ENCODE measurements at regions not wholly inside any gene's neighbourhood (a gene's known extent, or its start where the extent isn't known, plus 50 kb on each side); places are given as distances from the start of the nearest gene placed in this dataset.
"Not testable (repeated sequence)": the region's sequence is repeated elsewhere in the genome, so short reads cannot be mapped to it uniquely, and the experiment has no call there.

- Histone ChIP-seq H3F3A (ENCODE audit: low read length, unreplicated experiment) (no peaks in the 10 kb centered on the region), H3K27ac (ENCODE audit: low read length) (no peak overlapping the region), H3K4me1 (ENCODE audit: insufficient read depth, low read length) (no peaks in the 10 kb centered on the region), H3K9me3 (ENCODE audit: low read length) (no peaks in the 10 kb centered on the region), H3K79me2 (ENCODE audit: low read length) (no peaks in the 10 kb centered on the region), H3K4me3 (ENCODE audit: low read length) (no peak overlapping the region), H3K36me3 (ENCODE audit: low read depth, low read length) (no peaks in the 10 kb centered on the region), H4K20me1 (ENCODE audit: low read length) (no peaks in the 10 kb centered on the region), H3K27me3 (ENCODE audit: low read length) (peaks cover 9% of the 10 kb centered on the region; the same call in 1 of the 2 replicates), H3K4me2 (ENCODE audit: low read length) (no peak overlapping the region), H2AFZ (ENCODE audit: low read length) (no peak overlapping the region), H3K9me2 (replicated peaks; ENCODE audit: low read length) (no peaks in the 10 kb centered on the region), H3K9ac (ENCODE audit: low read length) (no peak overlapping the region)
- ChIA-PET POLR2A (ENCODE audit: unreplicated experiment) (no interaction called here), CTCF (no interaction called here)
- intact Hi-C loops (cut with micrococcal nuclease) = no loop called here
- no peak for ATAC-seq
- DNase-seq = no peak
- TF ChIP-seq CTCF (conservative IDR thresholded peaks at IDR 0.05; ENCODE audit: low read depth, low read length) = no peak
- no TSS peak for BruUV-seq (replicated peaks)
Observed at GRCh38 chr6:8803181-8803760, 367.9 kb upstream of the SLC35B3 start.

DNA sequence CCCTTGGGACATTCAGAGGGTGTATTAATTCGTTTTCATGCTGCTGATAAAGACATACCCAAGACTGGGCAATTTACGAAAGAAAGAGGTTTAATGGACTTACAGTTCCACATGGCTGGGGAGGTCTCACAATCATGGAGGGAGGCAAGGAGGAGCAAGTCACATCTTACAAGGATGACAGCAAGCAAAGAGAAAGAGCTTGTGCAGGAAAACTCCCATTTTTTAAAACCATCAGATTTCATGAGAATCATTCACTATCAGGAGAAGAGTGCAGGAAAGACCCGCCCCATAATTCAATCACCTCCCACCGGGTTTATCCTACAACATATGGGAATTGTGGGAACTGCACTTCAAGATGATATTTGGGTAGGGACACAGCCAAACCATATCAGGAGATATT lies 367.1 kb upstream of the SLC35B3 start:
- H3K4me1 ChIP-seq (ENCODE audit: insufficient read depth, low read length); H3K9me2 ChIP-seq (replicated peaks; ENCODE audit: low read length); H3K27me3 ChIP-seq (ENCODE audit: low read length); H3K9me3 ChIP-seq (ENCODE audit: low read length); H3K4me3 ChIP-seq (ENCODE audit: low read length); H3K9ac ChIP-seq (ENCODE audit: low read length); H3K36me3 ChIP-seq (ENCODE audit: low read depth, low read length); H3F3A ChIP-seq (ENCODE audit: low read length, unreplicated experiment); H3K27ac ChIP-seq (ENCODE audit: low read length); BruUV-seq (replicated peaks); CTCF ChIA-PET; H3K79me2 ChIP-seq (ENCODE audit: low read length); POLR2A ChIA-PET (ENCODE audit: unreplicated experiment); H2AFZ ChIP-seq (ENCODE audit: low read length); H3K4me2 ChIP-seq (ENCODE audit: low read length); intact Hi-C loops (cut with micrococcal nuclease); ATAC-seq; H4K20me1 ChIP-seq (ENCODE audit: low read length); DNase-seq: not testable (repeated sequence)

GRCh38 chr6:8794420-8794819 lies 359.1 kb upstream of the SLC35B3 start:
- ChIA-PET CTCF (no interaction called here), POLR2A (ENCODE audit: unreplicated experiment) (no interaction called here)

More at GRCh38 chr6:8794420-8794819, 359.1 kb upstream of the SLC35B3 start:
- no peaks in the 10 kb centered on the region for H3K79me2 ChIP-seq (ENCODE audit: low read length)
- H3K9ac ChIP-seq (ENCODE audit: low read length) = no peak overlapping the region
- no peak overlapping the region for H3K4me3 ChIP-seq (ENCODE audit: low read length)
- intact Hi-C loops (cut with micrococcal nuclease) = no loop called here
- DNase-seq (no peak), ATAC-seq (no peak)
- H3K27ac ChIP-seq (ENCODE audit: low read length) = no peak overlapping the region
- H3K36me3 ChIP-seq (ENCODE audit: low read depth, low read length) = no peaks in the 10 kb centered on the region
- TF ChIP-seq EZH2 (IDR thresholded peaks at IDR 0.05; ENCODE audit: low read length, unreplicated experiment) (no peak), EZH2phosphoT487 (IDR thresholded peaks at IDR 0.05; ENCODE audit: borderline replicate concordance, low read length) (no peak), CTCF (conservative IDR thresholded peaks at IDR 0.05; ENCODE audit: low read depth, low read length) (no peak)
- no peaks in the 10 kb centered on the region for H3K9me2 ChIP-seq (replicated peaks; ENCODE audit: low read length)
- no peak overlapping the region for H2AFZ ChIP-seq (ENCODE audit: low read length)
- H3F3A ChIP-seq (ENCODE audit: low read length, unreplicated experiment) = no peaks in the 10 kb centered on the region
- H4K20me1 ChIP-seq (ENCODE audit: low read length) = no peaks in the 10 kb centered on the region
- no TSS peak for BruUV-seq (replicated peaks)
- no peaks in the 10 kb centered on the region for H3K9me3 ChIP-seq (ENCODE audit: low read length)
- peaks cover 50% of the 10 kb centered on the region for H3K27me3 ChIP-seq (ENCODE audit: low read length)
- H3K4me2 ChIP-seq (ENCODE audit: low read length) = no peak overlapping the region
- no peaks in the 10 kb centered on the region for H3K4me1 ChIP-seq (ENCODE audit: insufficient read depth, low read length)

Measured in PC-3 (cell line).